Prostate gland (tissue), 2 donors: ENCODE measurements at regions not wholly inside any gene's neighbourhood (a gene's known extent, or its start where the extent isn't known, plus 50 kb on each side); places are given as distances from the start of the nearest gene placed in this dataset.

Experiments
- DNase-seq: peaks from one replicate; pipeline ENCODE4 v3.0.0-alpha.2; 2019; ENCODE audit warnings: low spot score
- H3K27ac ChIP-seq, 2 donors: fragments of 200-600 bp; sonication (generic); 2 replicates each; pipeline ENCODE4 v1.5.1; 2017 to 2019
- H3K27me3 ChIP-seq: fragments of 200-600 bp; sonication (generic); replicated peaks from 2 replicates; pipeline ENCODE4 v1.5.1; 2019; ENCODE audit not compliant: insufficient read depth
- H3K36me3 ChIP-seq, 2 donors: fragments of 200-600 bp; sonication (generic); 1 replicate in 1 of 2; 2 replicates in 1 of 2; pipeline versions ENCODE4 v1.5.1 to v1.8.1; 2017 to 2019
- H3K4me1 ChIP-seq: fragments of 200-600 bp; sonication (generic); replicated peaks from 2 replicates; pipeline ENCODE4 v1.5.1; 2019
- H3K4me3 ChIP-seq, 2 donors: fragments of 200-600 bp; sonication (generic); 2 replicates each; pipeline ENCODE4 v1.5.1; 2017 to 2019
- H3K9me3 ChIP-seq: fragments of 200-600 bp; sonication (generic); 2 replicates; pipeline ENCODE4 v1.5.1; 2017
- POLR2A ChIP-seq: fragments of 450-650 bp; IDR thresholded peaks from one replicate; pipeline ENCODE4 v1.6.1; 2016; ENCODE audit warnings: antibody characterized with exemption, mild to moderate bottlenecking
- POLR2AphosphoS5 ChIP-seq: sonication (generic); formaldehyde crosslinking; IDR thresholded peaks from one replicate; pipeline ENCODE4 v1.6.1; 2017; ENCODE audit warnings: antibody characterized with exemption
- WGBS: methylation state at CpG from one replicate; pipeline ENCODE4 v1.1.5; 2018; 5-methylcytosine and 5-hydroxymethylcytosine counted together
- intact Hi-C: fragments of 100-400 bp; cut with DNase I; formaldehyde crosslinking; loops from one replicate; pipeline ENCODE4 v1.14.2; 2022
- TF ChIP-seq, protein P1 (sequence below), 4 experiments: fragments of 200-600 bp in 2 of 4; fragments of 450-650 bp in 2 of 4; sonication (generic) in 2 of 4; IDR thresholded peaks; 1 replicate in 3 of 4; 2 replicates in 1 of 4; pipeline ENCODE4 v1.5.1; 2016 to 2019; ENCODE audit warnings: antibody characterized with exemption in 4 of 4, mild to moderate bottlenecking in 2 of 4, moderate library complexity in 2 of 4

DNA sequence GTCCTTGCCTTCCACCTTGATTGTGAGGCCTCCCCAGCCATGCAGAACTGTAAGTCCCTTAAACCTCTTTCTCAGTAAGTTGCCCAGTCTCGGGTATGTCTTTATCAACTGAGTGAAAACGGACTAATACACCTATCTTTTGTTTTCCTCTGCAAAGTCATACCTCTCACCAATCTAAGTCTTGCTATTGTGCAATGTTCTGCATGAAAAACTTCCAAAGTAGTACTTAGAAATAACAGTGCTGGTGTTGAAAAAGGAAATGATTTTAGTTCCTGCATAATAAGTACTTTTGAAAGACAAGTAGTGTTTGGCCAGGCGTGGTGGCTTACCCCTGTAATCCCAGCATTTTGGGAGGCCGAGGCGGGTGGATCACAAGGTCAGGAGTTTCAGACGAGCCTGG lies 573.5 kb downstream of the ANKRD50 start:
- H3K4me1 ChIP-seq: no peaks in the 10 kb centered on the region
- TF ChIP-seq POLR2A: no peak
- TF ChIP-seq POLR2AphosphoS5: no peak
- TF ChIP-seq, protein P1, sequence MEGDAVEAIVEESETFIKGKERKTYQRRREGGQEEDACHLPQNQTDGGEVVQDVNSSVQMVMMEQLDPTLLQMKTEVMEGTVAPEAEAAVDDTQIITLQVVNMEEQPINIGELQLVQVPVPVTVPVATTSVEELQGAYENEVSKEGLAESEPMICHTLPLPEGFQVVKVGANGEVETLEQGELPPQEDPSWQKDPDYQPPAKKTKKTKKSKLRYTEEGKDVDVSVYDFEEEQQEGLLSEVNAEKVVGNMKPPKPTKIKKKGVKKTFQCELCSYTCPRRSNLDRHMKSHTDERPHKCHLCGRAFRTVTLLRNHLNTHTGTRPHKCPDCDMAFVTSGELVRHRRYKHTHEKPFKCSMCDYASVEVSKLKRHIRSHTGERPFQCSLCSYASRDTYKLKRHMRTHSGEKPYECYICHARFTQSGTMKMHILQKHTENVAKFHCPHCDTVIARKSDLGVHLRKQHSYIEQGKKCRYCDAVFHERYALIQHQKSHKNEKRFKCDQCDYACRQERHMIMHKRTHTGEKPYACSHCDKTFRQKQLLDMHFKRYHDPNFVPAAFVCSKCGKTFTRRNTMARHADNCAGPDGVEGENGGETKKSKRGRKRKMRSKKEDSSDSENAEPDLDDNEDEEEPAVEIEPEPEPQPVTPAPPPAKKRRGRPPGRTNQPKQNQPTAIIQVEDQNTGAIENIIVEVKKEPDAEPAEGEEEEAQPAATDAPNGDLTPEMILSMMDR (IDR thresholded peaks at IDR 0.05): no peak
- intact Hi-C loops: no loop called here

DNA sequence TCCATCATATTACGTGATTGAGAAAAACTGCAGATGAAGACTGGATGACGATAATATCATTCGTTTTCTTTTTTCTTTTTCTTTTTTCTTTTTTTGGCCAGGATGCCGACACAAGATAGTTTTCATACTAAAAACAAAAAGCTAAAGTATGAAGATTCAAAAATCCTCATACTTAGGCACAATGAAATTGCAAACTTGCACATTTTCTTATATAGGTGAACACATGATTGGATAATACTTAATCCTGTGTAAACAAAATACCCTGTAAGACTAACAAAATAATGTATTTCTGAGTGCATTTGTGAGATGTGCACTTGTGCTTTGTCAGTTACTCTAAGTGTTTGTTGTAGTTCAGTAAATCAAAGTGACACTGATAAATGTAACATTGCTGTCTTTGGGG lies 568.9 kb downstream of the ANKRD50 start:
- WGBS: 81% methylated on average over 4 of the region's 4 CpGs
- Histone ChIP-seq H3K27me3 (no peaks in the 10 kb centered on the region), H3K4me1 (no peaks in the 10 kb centered on the region), H3K27ac (no peak overlapping the region), H3K9me3 (no peaks in the 10 kb centered on the region), H3K4me3 (no peak overlapping the region), H3K36me3 (no peaks in the 10 kb centered on the region)
- intact Hi-C loops: no loop called here
- TF ChIP-seq, protein P1 (IDR thresholded peaks at IDR 0.05): no peak
- no peak for TF ChIP-seq POLR2AphosphoS5
- TF ChIP-seq POLR2A: no peak
- DNase-seq: no peak

More for the DNA sequence above, 573.5 kb downstream of the ANKRD50 start:
- Histone ChIP-seq H3K4me3 (no peak overlapping the region), H3K27ac (no peak overlapping the region), H3K27me3 (no peaks in the 10 kb centered on the region), H3K9me3 (no peaks in the 10 kb centered on the region), H3K36me3 (no peaks in the 10 kb centered on the region)
- no peak for DNase-seq
- WGBS: 96% methylated on average over 6 of the region's 6 CpGs

DNA sequence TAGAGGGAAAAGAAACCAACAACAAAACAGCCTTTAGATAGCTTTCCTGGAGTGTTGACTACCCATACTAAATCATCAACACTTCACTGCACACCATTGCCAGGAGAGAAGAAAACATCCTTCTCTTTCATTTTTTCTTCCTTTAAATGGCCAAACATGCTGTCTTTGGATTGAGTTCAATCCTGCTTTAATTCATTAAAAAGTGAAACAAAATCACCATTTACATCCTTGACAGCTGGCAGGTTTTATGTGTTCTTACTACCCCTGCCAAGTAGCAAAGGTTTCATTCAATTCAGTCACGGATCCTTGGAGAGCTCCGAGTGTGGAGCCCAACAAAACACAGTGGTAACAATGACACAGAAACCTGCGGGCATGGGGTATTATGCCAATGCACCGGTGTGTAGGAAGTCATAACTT lies 568.3 kb downstream of the ANKRD50 start:
- H3K27ac ChIP-seq: no peak overlapping the region
- no peaks in the 10 kb centered on the region for H3K9me3 ChIP-seq
- peak; percentile 16 for DNase-seq
- H3K36me3 ChIP-seq: no peaks in the 10 kb centered on the region
- no peak for TF ChIP-seq POLR2AphosphoS5
- no peak for TF ChIP-seq POLR2A
- TF ChIP-seq, protein P1 (IDR thresholded peaks at IDR 0.05): no peak
- no peak overlapping the region for H3K4me3 ChIP-seq
- H3K4me1 ChIP-seq: no peaks in the 10 kb centered on the region
- intact Hi-C loops: no loop called here
- no peaks in the 10 kb centered on the region for H3K27me3 ChIP-seq
- 21% methylated on average over 4 of the region's 4 CpGs for WGBS

DNA sequence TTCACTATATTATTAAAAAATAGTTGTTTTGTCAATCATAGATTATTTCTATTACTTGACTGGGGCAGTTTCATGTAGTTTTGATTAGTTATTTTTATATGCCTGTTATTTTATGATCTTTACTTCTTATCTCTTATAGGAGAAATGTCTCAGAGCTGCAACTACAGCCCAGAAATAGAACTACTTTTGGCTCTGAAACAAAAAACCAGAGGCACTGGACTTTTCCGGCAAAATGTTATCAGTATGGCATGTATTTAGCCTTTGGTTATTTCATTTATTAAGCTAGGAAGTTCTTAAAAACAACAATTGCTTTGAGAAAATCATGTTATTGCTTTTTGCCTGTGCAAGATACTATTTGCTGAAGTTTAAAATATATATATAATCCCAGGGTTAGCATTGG lies 566.5 kb downstream of the ANKRD50 start:
- H3K9me3 ChIP-seq: no peaks in the 10 kb centered on the region
- intact Hi-C loops: no loop called here
- WGBS: 22% methylated on average over 1 of the region's 1 CpG
- no peak overlapping the region for H3K4me3 ChIP-seq
- DNase-seq: no peak
- TF ChIP-seq, protein P1 (IDR thresholded peaks at IDR 0.05): no peak
- TF ChIP-seq POLR2AphosphoS5 (no peak), POLR2A (no peak)
- H3K27ac ChIP-seq: no peak overlapping the region
- no peaks in the 10 kb centered on the region for H3K36me3 ChIP-seq
- H3K4me1 ChIP-seq: no peaks in the 10 kb centered on the region
- H3K27me3 ChIP-seq: no peaks in the 10 kb centered on the region

DNA sequence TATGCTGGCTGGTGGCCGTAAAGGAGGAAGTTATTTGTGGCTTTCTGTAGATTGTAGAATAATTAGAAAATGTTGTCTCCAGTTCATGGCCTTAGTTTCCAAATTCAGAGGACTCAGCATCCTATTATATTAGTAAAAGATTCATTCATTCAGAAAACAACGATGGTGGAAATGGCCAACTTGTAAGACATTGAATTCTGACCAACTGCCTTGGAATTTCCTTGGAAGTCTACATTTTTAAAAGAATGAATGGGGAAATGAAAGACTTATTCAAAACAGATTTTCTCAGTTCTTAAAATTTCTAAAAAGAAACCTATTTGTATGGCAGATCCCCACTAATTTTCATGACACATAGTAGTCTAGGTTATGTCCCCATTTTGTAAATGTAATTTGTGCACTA lies 561.5 kb downstream of the ANKRD50 start:
- intact Hi-C loops: no loop called here
- Histone ChIP-seq H3K9me3 (no peaks in the 10 kb centered on the region), H3K27me3 (no peaks in the 10 kb centered on the region), H3K36me3 (no peaks in the 10 kb centered on the region), H3K4me1 (no peaks in the 10 kb centered on the region), H3K4me3 (no peak overlapping the region), H3K27ac (no peak overlapping the region)
- TF ChIP-seq, protein P1 (IDR thresholded peaks at IDR 0.05): no peak
- no peak for TF ChIP-seq POLR2AphosphoS5
- no peak for TF ChIP-seq POLR2A
- WGBS: 94% methylated on average over 2 of the region's 2 CpGs
- DNase-seq: no peak
